Ishikawa (cell line): ENCODE measurements at regions not wholly inside any gene's neighbourhood (a gene's known extent, or its start where the extent isn't known, plus 50 kb on each side); places are given as distances from the start of the nearest gene placed in this dataset.

ENCODE experiments used
- CEBPB ChIP-seq: IDR thresholded peaks from 2 replicates; pipeline ENCODE4 v1.6.1; 2012
- CREB1 ChIP-seq: IDR thresholded peaks from 2 replicates; pipeline ENCODE4 v1.6.1; 2012; ENCODE audit warnings: low read depth
- EGR1 ChIP-seq: IDR thresholded peaks from 2 replicates; pipeline ENCODE4 v1.6.1; 2012
- EP300 ChIP-seq: IDR thresholded peaks from 2 replicates; pipeline ENCODE4 v1.6.1; 2012; ENCODE audit warnings: borderline replicate concordance
- FOXM1 ChIP-seq: IDR thresholded peaks from 2 replicates; pipeline ENCODE4 v1.6.1; 2012; ENCODE audit warnings: low read depth, borderline replicate concordance
- RAD21 ChIP-seq: IDR thresholded peaks from 2 replicates; pipeline ENCODE4 v1.6.1; 2012; ENCODE audit warnings: low read depth
- TAF1 ChIP-seq: IDR thresholded peaks from 2 replicates; pipeline ENCODE4 v1.6.1; 2012; ENCODE audit warnings: low read depth, mild to moderate bottlenecking
- USF1 ChIP-seq: IDR thresholded peaks from 2 replicates; pipeline ENCODE4 v1.6.1; 2012
- YY1 ChIP-seq: IDR thresholded peaks from 2 replicates; pipeline ENCODE4 v1.6.1; 2012; ENCODE audit warnings: low read depth
- TF ChIP-seq, protein P1 (sequence below): IDR thresholded peaks from 2 replicates; pipeline ENCODE4 v1.6.1; 2012
- TF ChIP-seq, protein P2 (sequence below): IDR thresholded peaks from 2 replicates; pipeline ENCODE4 v1.6.1; 2012; ENCODE audit warnings: low read depth, mild to moderate bottlenecking

DNA sequence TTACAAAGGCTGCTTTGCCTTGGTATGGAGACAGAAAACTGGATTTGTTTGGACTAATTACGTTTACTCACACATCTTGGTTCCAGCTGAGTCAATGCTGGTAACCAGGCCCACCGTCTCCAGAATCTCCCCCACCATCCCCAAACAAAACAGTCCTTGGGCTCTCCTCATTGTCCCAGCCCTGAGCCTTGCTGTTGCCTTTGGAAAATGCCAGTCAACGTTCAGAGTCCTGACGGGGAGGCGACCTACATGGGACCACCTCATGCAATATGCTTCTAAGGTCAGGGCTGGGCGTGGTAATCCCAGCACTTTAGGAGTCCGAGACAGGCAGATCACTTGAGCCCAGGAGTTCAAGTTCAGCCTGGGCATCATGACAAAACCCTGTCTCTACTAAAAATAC lies 85.2 kb upstream of the IQSEC1 start:
- TF ChIP-seq, protein P1, sequence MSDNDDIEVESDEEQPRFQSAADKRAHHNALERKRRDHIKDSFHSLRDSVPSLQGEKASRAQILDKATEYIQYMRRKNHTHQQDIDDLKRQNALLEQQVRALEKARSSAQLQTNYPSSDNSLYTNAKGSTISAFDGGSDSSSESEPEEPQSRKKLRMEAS = no peak
- TF ChIP-seq USF1 (no peak), EP300 (no peak), YY1 (no peak), FOXM1 (no peak), EGR1 (no peak), RAD21 (no peak), CEBPB (no peak), TAF1 (no peak), CREB1 (no peak)
- TF ChIP-seq, protein P2, sequence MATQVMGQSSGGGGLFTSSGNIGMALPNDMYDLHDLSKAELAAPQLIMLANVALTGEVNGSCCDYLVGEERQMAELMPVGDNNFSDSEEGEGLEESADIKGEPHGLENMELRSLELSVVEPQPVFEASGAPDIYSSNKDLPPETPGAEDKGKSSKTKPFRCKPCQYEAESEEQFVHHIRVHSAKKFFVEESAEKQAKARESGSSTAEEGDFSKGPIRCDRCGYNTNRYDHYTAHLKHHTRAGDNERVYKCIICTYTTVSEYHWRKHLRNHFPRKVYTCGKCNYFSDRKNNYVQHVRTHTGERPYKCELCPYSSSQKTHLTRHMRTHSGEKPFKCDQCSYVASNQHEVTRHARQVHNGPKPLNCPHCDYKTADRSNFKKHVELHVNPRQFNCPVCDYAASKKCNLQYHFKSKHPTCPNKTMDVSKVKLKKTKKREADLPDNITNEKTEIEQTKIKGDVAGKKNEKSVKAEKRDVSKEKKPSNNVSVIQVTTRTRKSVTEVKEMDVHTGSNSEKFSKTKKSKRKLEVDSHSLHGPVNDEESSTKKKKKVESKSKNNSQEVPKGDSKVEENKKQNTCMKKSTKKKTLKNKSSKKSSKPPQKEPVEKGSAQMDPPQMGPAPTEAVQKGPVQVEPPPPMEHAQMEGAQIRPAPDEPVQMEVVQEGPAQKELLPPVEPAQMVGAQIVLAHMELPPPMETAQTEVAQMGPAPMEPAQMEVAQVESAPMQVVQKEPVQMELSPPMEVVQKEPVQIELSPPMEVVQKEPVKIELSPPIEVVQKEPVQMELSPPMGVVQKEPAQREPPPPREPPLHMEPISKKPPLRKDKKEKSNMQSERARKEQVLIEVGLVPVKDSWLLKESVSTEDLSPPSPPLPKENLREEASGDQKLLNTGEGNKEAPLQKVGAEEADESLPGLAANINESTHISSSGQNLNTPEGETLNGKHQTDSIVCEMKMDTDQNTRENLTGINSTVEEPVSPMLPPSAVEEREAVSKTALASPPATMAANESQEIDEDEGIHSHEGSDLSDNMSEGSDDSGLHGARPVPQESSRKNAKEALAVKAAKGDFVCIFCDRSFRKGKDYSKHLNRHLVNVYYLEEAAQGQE = no peak
